Left renal cortex interstitium (tissue), 4 donors: ENCODE measurements at regions not wholly inside any gene's neighbourhood (a gene's known extent, or its start where the extent isn't known, plus 50 kb on each side); places are given as distances from the start of the nearest gene placed in this dataset.

ENCODE experiments used
- DNase-seq, 4 donors: peaks; one replicate each; pipeline ENCODE4 v3.0.0-alpha.2; 2013; ENCODE audit warnings: low read depth in 4 of 4, low spot score in 2 of 4, missing footprints in 1 of 4

DNA sequence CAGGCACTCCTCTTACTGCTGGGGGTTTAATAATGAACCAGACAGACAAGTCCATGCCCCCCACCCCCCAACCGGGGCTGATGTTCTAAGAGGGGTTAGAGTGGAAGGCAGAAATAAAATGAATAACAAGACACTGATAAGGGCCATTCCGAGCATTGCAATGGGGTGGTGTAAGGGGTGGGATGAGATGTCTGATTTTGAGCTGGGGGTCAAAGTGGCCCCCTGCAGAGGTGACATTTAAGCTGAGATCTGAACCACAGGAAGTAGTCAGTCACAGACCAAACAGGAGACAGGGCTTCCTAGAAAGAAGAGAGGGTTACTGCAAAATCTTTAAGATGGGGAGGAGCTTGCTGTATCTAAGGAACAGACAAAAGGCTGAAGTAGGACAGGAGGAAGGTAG, 180.6 kb upstream of the SH3BP4 start:
- DNase-seq = no peak

DNA sequence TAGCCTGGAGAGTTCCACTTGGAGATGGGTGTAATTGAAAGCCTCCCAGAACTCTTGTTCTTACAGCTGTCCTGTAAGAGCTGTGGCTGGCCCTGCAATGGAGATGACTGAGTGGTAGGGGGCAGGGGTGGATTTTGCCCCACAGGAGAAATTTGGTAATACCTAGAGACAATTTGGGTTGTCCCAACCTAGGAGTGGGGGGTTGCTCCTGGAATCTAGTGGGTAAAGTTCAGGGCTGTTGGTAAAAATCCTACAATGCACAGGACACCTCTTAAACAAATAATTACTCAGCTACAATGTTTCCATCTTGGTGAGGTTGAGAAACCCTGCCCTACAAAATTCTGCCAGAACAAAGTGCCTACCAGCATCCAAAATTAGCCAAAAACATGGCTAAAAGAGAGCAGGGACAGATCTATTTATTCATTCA, 181.1 kb upstream of the SH3BP4 start:
- no peak for DNase-seq

DNA sequence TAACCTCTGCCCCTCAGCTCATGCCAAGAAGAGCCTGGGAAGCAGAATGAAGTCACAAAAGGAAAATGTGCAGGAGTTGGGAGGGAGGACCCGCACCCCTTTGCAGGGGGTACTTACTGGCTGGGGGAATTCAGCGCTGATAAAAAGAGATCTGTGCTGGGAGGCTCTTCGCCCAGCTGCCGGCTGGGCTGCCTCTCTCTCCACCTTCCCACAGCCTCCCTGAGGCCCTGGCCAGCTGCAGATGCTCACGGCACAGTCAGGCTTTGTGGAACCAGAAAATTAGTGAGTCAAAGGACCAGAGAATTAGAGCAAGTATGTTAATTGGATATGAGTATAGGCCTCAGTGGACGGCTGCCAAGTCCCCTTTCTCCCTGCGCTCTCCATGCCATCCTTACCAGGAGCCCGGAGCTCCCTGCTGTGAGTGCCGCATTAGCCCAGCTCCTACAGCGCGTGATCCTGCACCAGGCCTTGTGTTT, 181.7 kb upstream of the SH3BP4 start:
- DNase-seq = no peak

DNA sequence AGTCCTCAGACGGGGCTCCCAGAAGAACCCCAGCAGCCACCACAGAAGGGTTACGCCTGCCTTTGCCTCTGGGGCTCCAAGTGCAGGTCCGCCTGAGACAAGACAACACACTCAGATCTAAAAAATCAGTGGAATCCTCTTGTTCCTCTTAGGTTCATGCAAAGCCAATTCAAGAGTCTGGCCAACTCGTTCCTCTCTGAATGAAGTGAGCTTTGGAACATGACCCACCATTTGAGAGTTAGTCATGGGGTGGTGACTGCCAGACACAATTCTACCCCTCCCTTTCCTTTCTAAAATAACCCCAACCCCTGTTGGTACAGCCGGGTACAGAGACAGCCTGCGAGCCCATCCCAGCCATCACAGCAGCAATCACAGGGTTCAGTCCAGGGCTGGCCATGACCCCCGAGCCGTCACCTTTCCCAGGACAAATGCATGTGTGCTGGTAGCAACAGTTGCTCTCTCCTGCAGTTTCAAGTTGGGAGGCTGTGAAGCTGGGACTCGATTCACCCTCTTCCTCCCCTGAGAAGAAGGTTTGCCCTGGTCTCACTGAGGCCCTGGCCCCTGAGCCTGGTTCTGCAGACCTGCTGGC, 183.1 kb upstream of the SH3BP4 start:
- no peak for DNase-seq

DNA sequence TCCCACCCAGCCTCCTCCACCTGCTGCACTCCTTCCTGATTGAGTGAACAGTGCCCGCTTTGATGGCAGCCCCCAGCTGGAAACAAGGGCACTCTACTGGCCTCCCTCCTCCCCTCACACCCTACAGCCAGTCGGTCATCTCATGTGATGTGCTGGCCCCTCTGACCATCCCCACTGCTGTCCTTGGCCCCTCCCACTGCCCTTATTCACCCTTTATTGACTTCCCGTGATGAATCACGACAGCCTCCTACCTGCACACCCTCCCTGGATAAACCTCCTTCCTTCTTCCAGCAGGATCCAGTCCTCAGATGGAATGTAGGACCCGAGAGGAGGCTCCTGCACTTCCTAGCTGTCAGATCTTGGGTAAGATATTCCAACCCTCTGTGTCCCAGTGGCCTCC, 186.5 kb upstream of the SH3BP4 start:
- DNase-seq = no peak

DNA sequence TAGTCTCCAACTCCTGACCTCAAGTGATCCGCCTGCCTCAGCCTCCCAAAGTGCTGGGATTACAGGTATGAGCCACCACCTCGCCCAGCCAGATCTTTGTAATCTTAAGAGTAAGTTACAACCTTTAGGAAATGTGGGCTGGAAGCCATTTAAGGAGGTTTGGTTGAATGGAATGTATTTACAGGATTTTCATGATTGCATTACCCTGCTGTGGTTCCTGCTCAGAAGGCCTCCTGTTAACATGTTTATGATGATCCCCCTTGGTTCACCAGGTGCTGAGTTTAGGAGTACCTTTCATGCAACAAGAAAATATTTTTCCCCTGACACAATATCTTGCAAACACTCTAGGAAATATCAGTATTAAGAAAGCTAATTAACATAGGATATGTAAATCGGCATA, 187.4 kb upstream of the SH3BP4 start:
- DNase-seq = no peak

DNA sequence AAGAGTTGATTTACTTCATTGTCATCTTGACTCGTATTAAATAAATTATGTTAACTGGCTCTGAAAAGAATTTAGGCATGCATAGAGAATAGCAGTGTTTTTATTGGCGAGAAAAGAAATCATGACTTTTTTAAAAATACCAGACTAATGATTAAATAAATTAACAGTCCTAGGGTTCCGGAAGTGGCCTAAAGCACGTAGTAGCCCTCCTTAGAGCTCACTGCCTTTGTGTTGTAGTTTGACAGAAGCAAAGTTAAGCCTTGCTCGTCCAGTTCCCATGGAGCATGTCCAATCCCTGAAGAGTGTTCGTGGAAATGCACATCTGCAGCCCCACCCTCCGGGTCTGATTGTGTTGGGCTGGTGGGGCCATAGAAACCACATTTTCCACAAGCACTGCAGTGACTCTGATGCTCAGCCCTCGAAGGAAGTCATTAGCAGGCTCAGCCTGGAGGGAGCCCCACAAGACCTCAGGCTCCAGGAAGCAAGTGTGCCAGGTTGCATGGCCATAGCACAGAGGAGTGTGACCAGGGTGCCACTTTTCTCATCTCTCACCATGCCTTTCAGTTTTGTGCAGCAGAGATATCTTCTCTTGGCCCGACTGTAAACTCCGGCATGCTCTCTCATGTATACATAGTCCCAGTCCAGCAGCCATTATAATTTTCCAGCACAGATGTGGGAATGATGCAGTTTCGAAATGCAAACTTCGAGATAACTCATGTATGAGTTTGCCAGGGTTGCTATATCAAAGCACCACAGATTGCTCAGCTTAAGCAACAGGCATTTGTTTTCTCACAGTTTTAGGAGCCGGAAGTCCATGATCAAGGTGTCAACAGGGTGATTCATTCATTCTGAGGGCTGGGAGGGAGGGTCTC, 188.6 kb upstream of the SH3BP4 start:
- no peak for DNase-seq

DNA sequence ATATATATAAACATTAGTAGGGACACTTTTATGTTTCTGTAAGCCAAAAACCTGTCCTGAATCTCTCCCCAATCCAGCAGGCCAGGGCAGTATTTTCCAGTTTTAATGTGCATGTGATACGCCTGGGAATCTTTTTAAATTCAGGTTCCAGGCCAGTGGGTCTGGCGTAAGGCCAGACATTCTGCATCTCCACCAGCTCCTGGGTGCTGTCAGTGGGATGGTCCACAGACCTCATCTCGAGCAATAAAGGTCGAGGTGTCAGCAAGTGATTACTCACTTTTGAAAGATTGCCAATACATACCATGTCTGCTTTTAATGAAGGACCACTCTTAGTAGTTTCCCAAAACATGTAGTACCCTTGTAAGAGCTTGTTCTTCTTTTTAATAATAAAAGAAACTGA, 189.9 kb upstream of the SH3BP4 start:
- no peak for DNase-seq

DNA sequence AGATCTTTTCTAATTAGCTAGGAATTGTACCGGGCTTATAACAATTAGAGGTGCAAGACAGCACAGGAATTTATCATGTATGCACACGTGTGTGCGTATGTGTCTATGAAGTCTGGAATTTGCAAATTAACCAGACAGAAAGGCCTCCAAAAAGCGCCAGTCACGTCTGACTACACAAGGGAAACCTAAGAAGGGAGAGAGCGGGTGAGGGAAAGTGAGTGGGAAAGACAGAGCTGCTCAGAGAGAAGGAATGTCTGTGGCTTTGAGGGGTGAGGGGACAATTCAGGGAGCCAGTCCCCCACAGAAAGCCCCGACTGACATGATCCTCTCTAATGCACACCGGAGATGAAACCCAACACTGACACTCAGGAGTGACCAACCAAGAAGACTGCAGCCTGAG, 197.7 kb upstream of the SH3BP4 start:
- DNase-seq = no peak

DNA sequence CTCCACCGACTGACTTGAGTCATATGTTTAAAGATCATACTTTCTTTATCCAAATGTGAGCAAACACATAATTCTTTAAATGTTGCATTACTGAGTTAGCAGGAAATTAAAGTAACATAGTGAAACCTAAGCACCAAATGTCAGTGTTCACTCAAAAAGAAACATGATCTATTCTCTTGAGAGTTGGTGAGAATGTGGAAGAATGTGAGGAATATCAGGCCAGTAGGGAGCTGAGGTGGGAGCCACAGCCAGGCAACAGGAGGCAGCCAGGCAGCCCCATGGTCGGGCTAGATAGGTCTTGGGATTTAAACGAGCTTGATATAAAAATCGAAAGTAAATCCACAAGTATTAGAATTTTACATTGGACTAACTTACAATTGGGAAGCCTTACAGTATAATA, 198.1 kb upstream of the SH3BP4 start:
- DNase-seq = no peak

DNA sequence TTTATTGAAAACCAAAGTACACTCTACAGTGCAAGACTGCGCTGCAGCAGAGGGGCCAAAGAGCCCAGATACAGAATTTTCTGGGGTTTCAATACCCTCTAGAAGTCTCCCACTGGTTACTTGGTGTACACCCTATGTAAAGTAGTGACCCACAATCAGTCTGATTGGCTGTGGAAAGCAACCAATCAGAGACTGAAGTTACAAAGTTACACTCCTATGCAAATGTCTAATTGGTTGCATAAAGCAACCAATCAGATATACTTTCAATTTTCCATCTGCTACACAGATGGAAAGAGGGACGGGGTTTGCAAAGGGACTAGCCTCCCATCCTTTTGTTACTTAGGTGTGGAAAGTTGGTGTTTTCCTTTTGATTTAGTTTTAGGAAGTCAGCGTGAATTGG, 198.9 kb upstream of the SH3BP4 start:
- no peak for DNase-seq

DNA sequence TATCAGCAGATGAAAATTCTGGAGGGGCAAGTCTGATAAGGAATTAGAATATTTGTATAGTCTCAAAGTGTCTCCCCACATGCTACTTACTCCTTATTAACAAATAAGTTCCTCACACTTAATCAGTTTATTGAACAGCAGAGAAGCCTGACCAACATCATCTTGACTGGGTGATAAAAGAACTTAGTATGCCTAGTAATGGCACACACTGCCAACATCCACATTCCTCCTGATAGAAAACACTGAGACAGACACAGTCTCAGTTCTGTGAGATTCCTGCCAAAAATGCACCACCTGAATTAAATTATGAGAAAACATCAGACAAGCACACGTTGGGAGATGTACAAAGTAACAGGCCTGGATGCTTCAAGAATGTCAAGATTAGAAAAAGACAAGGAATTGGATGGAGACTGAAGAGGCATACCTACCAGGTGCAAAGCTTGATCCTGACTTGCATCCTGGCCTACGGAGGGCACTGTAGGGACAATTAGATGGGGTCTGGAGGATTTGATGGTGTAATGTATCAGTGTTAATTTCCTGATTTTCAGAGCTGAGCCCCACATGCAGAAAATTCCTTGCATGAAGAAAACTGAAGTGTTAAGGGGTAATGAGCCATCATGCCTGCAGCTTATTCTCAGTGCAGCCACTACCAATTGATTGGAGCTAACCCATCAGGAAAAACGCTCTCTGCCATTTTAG, 200.4 kb upstream of the SH3BP4 start:
- DNase-seq = no peak

DNA sequence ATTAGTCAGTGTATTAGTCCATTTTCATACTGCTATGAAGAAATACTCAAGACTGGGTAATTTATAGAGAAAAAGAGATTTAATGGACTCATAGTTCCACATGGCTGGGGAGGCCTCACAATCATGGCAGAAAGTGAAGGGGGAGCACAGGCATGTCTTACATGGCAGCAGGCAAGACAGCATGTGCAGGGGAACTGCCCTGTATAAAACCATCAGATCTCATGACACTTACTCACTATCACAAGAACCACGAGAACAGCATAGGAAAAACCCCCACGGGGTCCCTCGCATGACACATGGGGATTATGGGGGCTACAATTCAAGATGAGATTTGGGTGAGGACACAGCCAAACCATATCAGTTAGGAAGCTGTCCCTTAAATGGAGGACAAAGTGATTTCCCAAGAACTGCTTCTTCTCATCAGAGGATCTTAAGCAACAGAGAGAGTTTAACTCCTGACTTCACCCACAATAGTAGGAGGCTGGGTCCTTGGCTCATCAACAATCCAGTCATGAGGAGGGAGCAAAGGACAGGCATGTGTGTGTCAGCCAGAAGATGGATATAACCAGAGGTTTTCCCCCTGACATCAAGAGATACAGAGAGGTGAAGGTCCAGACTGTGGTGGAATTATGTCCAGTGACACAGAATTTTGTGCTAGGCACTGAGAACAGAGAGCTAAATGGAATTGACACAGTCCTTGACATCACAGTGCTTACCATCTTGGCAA, 203.8 kb upstream of the SH3BP4 start:
- DNase-seq = no peak

DNA sequence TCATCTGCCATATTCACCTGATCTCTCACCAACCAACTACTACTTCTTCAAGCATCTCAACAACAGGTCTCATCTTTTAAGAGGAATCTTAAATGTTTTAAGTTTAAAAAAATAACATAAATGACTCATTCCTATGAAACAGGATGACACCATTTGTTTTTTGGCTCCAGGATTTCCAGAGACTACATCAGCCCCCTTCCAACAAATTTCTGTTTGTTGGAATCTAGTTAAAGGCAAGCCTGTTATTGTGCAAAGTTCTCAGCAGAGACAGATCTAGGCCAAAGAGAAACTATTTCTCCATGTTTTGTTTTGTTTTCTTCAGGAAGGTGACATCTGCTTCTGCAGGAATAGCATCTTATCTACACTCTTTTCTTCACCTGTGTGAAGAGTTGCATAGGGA, 204.8 kb upstream of the SH3BP4 start:
- DNase-seq = no peak

DNA sequence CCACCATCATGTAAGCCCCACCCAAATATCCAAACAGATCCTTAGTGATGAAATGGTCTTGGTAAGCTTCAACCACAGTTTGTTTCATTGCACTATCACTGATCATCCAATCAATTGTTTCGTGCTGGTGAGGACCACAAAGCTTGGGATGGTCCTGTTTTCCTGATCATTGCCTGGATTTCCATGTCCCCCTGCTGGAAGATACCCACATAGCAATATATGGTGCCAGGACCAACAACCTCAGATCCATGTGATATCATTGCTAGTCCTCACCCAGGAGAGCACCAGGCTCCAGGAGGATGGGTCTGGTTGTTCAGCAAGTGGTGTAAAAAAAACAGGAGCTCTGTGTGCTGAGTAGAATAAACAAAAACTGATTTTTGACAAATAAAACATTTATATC, 206.5 kb upstream of the SH3BP4 start:
- DNase-seq = no peak

DNA sequence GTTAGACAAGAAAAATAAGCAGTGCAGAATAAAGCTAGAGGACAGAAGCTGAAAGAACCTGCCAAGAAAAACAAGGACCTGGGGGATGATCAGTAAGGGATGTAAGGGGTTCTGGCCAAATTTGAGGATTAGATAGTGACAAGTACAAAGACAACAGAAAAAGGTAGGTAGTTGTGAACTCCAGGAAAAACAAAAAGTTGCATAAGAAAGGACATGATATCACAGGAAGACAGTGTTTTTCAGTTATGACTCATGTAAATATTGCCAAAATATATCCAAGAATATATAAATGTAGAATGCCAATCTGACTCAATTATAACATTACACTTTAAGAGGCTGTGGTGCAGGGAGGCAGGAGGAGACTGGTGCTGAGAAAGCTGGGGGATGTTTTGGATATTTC, 209.8 kb upstream of the SH3BP4 start:
- no peak for DNase-seq

DNA sequence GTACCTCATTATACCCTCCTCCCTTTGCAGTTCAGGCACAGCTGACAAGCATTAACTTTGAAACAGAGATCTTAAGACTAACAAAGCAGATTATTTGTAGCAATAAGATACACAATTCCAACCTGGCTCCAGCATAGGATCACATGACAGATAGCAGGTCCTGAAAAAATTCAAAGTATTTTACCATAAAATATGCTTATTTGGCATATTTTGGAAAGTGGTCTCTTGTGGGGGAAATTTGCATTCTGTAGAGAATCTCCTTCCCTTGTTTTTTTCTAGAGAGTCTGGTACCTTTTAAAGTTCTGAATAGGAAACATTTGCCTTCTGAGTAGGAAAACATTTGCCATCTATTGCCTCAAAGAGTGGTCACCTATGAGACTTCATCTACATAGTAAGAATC, 212.8 kb upstream of the SH3BP4 start:
- no peak for DNase-seq

DNA sequence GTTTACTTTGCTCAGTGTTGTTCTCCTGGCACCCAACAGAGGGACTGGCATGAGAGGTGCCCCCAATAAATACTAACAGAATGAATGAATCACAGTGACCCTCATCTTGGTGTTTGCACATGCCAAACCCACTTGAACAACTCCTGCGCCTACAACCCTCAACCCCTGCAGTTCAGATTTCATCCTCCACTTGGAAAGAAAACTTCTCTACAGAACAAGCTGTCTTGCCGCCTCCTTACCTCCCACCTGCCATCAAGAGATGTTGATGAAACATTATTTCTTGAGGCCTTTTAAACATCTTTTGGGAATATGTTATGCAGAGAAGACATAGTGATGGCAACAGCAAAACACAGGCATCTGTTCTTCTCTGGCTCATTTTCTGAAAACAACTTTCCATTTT, 216.0 kb upstream of the SH3BP4 start:
- no peak for DNase-seq

DNA sequence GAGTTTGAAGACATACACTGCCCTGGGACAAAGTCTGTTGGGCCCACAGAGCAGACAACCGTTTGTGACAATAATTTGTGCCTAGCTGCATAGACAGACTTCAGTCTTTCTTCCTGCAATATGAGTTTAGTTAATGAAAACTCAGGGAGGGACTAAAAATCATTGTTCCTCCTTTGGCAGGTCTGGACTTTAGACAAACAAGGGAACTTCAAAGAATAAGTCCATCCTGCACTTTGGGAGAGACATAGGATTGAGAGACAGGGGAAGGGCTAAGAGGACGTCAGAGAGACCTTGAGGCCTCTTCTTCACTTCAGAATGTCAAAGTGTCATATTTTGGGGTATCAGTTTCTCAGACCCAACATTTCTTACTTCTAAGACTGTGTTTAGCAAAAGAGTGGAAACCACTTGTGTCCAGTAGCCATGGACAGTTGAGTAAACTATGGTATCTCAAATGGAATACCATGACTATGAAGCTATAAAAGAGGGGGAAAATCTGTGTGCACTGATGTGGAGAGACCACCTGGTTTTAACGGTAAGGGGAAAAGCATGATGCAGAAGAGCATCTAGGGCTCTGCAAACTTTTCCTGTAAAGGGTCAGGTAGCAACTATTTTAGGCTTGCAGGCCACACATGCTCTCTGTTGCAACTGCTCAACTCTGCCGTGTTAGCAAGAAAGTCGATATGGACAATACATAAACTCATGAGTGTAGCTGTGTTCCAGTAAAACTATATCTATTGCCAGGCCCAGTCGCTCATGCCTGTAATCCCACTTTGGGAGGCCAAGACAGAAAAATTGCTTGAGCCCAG, 217.8 kb upstream of the SH3BP4 start:
- DNase-seq = no peak

DNA sequence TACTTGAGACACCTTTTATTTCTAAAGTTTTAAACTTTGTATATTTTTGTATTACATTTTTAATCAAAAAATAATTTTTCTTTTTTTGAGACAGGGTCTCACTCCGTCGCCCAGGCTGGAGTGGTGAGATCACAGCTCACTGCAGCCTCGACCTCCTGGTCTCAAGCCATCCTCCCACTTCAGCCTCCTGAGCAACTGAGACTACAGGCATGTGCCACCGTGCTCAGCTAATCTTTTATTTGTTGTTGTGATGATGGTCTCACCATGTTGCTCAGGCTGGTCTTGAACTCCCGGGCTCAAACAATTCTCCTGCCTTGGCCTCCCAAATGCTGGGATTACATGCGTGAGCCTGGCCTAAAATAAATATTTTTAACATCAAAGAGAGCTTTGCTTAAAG, 218.7 kb upstream of the SH3BP4 start:
- DNase-seq = no peak
